GM18502 (cell line): ENCODE measurements at regions not wholly inside any gene's neighbourhood (a gene's known extent, or its start where the extent isn't known, plus 50 kb on each side); places are given as distances from the start of the nearest gene placed in this dataset.
"Not testable (repeated sequence)": the region's sequence is repeated elsewhere in the genome, so short reads cannot be mapped to it uniquely, and the experiment has no call there.

Experiments
- ATAC-seq: cut with Tn5 transposase; IDR thresholded peaks from one replicate; pipeline ENCODE4 v1.9.1; 2021; ENCODE audit warnings: mild to moderate bottlenecking; ENCODE audit not compliant: unreplicated experiment, poor library complexity

DNA sequence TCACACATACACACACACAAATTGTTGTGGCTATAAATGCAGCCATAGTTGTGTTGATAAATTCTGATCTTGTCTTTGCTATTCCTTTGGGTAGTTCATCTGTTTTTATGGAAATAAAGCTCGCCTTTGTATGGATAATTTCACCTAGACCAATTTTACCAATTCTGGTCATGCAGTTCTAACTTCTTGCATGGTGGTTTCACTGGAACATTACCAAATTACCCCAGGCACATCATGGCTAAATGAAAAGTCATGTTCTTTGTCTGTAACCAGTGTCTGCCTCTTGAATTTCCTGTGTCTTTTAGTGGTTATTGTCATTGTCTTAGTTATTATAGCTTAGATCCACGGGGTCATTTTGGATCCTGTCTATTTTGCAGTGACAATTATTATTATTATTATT lies 50.3 kb upstream of the TMC1 start:
- ATAC-seq: no peak

DNA sequence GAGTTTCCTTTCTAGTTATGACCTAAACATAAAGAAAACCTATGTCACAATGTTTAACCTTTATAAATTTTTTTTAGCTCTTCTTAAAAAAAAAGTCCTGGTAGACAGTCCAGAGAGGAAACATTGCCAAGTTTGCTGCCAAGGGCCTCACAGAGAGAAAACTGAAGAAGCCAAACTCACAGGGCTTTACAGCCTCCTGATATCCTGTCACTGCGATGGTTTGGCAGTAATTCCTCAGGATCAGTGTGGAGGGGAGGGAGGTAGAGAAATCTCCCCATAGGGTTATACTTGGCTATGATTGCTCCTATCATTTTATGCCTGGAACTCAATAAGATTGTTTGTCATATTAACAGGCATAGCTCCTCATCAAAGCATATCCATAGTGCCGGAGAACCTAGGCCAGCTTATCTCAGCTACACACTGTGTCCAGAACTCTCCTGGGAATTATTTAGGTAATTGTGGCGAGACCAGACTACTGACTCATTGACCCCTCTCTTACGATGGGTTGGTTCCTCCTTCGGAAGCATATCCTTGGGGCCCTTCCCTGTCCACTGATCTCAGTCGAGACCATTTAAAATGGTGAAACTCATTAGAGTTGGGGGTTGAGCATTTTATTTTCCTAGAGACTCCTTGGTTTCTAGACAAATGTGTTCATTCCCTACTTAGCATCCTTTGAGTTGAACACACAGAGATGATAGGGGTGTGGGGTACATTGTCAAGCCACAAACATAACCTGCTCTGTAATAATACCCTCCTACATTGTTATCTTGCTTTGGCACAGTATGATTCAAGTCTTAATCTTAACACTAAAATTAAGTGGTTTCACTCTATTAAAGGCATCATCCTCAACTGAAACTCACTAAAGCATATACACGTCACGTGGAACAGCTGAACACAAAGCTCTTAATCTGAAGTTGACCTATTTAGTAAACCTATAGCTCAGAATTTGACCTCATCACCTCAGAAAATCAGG lies 53.4 kb upstream of the TMC1 start:
- ATAC-seq: no peak

DNA sequence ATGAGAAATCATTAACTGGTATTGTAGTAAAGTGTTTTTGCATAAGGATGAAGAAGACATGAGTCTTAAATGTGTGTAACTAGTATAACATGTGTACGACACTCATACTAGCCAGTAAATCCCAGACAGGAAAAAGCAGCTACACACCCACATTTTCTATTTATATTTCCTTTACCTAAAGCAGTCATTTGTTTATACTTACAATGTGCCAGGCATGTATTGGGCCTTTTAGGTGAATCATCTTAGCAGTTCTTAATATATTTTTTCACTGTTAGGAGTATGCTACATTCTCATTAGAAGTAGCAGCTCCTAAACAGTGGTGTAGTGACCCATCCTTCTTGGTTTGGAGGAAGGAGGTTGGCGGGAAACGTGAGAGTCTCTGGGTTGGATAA lies 55.8 kb upstream of the TMC1 start:
- no peak for ATAC-seq

DNA sequence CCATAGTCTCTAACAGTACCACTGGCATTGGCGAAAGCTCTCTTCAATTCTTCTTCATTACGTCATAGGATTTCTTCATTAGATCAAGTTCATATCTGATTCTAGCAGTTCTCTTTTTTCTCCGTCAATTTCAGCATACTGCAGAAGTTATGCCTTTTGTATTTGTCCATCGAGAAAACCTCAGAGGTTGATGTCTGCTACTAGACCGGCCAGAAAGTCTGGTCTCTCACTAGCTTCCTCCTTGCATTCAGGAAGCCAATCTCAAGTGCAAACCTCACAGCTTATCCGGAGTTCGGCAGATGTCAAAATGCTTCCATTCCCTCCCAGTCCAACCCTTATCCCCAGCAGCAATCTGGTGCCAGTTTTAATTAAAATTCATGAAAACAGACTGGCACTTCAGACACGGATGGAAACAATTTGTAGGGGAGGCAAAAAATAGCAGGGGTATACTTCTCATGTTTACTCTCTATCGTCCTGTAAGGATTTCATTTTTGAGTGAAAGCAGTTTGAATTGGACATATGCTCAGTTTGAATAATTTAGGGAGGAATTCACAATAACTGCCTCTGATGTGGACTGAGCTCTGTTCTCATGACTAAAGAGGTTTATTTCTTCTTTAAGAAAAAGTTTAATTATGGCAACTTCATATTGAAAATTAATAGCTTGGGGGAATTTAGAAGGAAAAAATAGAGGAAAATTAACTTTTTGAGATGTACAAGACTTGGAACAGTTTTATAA lies 56.4 kb upstream of the TMC1 start:
- peak; percentile 75 for ATAC-seq

DNA sequence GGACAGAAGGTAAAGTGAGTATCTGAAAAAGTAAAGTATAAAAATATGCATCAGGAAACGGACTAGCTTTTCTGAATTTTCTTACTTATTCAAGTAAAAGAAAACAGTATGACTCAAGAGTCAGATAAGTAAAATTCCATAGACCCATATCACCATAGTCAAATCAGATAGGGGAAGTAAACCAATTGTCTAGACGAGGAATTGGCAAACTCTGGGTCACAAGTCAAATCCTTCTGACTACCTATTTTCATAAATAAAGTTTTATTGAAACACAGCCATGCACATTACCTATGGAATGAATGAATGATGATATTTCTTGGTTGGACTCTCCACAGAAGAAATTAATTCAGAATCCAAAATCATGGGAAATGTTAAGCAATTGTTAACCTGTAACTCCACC lies 59.1 kb upstream of the TMC1 start:
- ATAC-seq: no peak

DNA sequence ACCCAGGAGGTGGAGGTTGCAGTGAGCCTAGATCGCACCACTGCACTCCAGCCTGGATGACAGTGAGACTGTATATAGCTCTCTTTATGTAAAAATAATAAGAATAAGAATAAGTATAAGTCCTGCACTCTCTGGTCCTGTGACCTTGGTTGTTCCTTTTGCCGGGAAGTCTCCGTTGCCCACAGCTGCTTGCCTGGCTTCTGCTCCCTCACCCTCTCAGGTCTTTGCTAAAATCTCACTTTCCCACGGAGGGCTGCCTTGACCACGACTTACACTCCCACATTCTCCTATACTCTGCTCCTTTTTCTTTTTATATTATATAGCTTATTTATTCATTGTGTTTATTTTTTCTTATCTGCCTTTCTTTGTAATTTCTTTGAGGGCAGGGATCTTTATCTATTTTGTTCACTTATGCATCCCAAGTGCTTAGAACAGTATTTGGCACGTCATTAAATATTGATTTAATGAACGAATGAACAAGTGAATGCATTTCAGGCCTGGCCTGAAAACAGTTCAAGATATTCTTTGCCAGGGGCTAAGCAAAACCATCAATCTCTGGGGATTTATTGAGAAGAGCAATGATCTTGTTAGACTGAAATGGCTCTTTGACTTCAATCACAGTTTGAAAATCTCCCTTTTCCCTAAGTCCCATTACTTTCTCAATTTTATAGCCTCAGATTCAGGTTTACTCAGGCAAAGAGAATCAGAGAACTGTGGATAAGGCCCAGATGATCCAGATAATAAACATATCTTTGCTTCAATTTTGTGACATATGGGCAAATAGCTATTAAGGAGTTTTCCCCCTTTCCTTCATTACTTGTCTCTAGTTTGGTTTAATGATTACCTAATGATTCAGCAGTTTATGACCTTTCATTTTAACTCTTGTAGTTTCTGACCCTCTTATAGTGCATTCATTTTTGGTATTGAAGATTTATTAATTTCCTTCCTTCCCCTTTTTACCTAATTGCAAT lies 60.8 kb upstream of the TMC1 start:
- no peak for ATAC-seq

DNA sequence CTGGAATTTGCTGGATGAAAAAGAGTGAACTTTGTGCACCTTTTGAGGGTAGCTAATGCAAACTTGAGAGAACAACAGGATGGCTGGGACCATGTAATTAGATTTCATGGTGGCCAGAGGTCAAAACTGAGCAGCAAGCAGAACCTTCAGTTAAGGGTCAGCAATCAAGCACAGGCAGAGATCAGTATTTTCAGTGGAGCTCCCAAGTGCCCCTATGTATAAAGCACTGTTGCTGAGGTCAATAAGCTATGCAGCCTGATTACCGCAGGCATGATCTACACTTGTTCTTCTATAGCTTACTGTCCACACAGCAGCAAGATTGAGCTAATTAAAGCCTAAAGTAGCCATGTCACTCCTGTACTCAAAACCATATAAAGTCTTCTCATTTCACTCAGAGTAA lies 62.1 kb upstream of the TMC1 start:
- ATAC-seq: no peak

DNA sequence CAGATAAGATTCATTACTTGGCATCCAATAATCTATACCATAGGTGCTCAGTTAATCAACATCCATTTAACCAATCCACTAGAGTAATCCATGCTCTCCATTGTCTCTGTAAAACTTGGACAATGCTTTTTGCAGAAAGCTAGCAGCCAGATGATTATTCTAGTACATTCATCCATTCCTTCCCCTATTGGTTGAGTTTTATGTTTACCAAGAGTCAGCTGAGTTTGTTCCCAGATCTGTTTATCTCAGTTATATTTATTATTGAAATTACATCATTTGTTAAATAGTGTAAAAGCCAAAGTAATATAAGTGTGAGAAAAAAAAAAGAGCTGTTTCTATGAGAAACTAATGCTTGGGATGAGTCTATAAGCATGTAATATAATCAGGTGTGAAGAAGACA lies 63.3 kb upstream of the TMC1 start:
- ATAC-seq: no peak

DNA sequence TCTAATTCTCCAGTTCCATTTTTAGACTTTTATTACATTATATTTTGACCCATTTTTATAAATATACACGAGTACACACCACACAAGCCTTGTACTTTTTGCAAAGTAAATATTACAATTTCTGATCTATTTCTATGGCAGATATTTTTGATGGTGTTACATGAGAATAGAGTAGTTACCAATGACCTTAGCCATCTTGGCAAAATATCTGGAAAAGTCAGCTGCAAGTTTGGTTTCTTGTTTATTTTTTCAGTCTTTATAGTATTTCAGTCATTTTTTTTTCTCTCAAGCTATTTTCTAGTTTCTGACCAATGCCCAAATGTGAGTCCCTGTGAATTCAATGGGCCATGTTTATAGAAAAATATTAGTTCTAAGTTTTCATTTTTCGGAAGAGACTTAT lies 64.0 kb upstream of the TMC1 start:
- no peak for ATAC-seq

DNA sequence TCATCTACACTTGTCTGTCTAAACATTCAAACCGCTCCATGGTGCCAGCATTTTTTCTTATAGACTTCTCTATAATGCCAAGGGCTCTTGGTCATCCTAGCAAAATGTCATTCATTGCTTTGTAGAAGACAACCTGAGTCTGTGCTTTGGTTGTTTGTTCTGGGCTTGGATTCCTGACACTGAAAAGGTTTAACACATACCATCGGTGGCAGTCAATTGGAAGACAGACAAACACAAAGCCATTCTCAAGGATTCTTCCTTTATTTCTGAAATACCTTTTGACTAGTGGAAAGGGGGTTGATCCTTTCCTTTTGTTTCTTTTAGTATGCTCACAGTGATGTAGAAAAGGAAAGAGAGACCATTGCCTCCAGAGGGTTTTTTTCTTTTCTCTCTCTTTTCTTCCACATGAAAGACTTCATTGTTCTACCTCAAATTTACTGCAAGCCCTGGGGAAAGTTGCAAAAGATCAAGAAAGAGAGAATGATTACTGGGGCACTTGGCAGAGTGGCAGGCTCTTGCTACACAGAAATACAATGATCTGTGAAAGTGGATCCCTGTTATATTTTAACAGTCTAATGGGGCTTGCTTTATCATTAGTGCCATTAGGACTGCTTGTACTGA lies 66.4 kb upstream of the TMC1 start:
- ATAC-seq: no peak

DNA sequence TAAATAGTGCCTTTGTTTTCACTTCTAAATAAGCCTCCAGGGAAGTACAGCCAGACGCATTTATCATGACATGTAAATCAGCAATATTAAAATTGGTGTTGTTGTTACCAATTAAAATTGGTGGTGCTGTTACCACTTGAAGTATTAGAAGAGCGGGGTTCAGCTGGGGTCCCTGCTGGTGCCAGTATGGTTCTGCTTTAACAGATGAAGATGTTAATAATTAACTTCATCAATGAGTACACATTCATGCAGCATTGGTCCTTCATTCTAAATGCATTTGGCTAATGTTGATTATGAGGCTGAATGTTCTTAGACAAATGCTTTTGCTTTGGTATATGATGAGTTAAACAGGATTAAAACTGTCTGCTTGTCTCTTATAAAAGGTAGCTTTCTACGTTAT lies 67.6 kb upstream of the TMC1 start:
- ATAC-seq: no peak

DNA sequence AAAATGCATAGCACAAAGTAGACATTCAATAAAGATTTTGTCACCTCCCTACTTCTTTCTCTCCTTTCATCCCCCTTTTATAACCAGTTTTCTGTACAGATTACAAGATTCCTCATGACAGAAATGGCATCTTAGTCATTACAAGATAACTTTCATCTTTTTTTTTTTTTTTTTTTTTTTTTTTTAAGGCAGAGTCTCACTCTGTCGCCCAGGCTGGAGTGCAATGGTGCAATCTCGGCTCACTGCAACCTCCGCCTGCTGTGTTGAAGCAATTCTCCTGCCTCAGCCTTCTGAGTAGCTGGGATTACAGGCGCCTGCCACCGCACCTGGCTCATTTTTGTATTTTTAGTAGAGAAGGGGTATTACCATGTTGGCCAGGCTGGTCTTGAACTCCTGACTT lies 75.2 kb upstream of the TMC1 start:
- ATAC-seq: not testable (repeated sequence)

DNA sequence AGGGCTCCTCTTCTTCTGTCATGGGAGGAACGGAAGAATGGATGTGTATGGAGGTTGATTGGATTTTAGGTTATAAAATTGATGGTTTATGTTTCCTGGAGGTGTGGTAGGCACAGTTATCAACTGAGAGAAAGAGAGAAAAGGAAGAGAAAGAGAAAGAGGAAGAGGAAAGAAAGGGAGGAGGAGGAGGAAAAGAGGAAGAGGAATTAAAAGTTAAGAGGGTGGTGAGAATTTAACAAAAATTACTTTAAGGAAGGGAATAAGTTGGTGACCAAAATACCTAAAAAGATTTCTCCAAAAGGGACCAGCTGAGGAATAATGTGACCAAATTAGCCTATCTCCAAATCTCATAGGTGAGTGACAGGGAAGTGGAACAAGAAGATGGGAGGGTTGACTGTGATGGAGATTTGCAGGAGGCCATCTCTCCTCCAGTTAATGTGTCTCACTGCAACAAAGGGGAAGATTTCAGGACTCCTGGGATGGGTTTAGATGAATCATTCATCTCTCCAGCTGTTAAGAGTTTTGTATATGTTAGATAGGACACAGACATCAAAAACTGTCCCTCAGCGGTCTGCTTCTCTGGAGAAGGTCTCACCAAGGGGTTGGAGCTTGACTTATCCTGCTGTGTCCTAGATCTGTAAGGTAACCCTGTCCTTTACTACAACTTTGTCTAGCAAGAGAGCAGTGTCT lies 76.0 kb upstream of the TMC1 start:
- no peak for ATAC-seq

DNA sequence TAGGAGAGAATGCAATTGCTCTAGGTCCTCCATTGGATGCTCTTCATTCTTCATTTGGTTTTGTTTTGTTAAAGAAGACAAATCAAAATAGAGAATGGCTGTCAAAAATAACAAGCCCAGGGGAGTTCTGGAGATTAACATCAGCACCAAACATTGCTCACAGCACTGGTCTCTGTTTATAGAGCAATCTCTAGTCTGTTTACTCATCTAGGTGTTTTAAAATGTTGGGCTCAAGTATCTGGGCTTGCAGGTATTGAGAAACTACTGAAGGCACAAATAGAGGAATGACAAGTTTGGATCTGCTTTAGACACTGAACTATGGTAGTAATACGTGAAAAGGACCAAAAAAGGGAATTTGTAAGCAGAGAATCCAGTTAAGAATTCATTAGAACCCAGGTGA lies 77.0 kb upstream of the TMC1 start:
- ATAC-seq: no peak

DNA sequence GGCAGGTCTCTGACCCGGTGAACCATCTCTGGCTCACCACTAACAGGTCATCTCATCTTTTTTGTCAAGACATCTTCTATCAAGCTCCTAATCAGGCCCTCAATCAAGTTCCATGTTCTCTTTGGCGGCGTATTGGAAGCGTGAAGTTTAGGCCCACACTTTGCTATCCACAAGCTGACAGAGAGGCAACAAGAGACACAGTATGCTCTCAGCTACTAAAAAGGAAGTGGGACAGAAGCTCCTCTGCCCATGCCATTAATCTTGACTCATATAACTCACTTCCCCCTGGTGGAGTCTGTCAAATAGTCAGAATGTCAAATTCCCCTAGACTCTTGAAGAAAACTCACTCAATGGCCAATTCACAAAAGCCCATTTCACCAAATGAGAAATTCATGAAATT lies 77.6 kb upstream of the TMC1 start:
- ATAC-seq: peak; percentile 96

DNA sequence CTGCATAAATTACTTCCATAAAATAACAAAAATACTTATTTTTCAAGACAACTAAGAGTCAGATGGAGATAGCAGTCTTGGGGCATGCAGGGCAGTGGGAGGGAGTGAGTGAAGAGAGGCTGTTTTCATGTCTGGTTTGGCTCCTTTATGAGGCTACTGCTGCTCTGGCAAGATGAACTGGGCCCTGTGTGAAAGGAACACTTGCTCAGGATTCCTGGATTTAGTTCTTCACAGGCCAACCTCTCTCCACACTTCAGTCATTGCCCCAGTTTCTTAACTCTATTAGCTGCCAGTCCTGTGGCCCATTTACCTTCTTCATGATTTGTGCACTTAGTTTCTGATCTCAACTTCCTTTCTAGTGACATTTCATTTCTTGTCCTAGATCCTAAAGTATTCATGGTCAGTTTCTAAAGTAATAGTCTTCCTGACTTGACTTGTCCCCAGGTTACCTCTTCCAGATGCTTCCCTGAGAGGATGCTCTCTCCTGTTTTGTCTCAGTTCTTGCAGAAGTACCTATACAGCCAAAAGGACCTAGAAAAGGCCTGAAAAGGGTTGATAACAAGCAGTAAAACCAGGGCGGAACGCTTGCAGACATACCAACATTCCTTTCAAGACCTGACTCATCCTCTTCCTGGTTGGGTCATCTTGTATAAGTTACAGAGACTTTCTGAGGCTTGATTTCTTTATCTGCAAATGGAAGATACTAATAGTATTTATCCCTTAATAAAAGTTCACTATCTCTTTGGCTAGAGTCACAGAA lies 77.0 kb upstream of the ZFAND5 start:
- no peak for ATAC-seq

DNA sequence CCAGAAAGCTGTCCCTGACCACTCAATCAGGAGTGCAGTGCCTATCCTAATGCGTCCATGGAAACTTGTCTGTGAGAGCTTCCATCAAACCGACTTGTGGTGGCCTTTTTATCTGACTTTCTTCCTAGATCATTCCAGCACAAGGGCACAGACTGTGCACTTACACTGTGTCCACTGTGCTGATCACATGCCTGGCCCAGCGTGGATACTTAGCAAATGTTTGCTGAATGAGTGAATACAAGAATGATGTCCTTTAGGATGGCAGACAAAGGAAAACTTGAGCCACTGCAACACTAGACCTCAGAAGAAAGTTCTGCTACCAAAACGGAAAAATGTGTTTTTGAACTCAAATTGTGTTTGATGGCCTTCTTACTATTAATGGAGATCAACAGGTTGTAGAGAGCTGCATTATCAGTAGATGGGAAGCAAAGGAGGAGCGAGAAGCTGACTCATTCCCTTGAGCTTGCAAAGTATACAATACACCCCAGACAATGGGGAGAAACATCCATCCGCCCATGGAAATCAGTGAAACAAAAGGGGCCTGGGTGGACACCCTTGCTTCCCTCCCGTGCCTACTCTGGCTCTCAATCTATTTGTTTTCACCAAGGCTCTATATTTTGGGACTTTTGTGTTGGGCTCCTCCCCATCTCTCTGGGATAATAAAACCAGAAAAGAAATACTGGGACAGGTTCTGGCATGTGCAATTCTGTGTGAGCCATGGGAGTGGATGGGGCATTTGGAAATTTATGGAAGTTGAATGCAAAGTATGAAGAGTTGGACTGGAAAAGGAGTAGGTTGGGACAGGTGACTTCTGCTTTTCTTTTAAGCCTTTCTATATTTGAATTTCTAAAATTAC lies 76.2 kb upstream of the ZFAND5 start:
- no peak for ATAC-seq

DNA sequence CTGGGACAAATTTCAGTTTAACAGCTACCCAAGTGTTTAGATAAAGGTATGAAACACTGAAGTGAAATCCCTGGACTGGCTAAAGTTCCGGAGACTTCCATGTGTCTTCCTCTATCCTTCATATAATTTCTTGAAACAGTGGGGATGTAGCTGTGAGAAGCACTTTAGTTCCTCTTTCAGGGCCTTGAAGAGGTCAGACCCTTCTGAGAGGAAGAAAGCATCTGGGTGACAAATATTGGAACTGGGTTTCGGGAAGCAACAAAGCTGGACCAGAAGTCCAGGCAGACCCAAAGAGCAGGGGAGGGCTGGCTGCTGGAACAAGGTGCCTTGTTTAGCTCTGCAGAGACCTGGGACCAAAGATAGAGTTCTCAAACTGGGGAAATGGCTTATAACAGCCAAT lies 75.4 kb upstream of the ZFAND5 start:
- ATAC-seq: no peak
